Neural cell (in vitro differentiated cells): ENCODE measurements at regions not wholly inside any gene's neighbourhood (a gene's known extent, or its start where the extent isn't known, plus 50 kb on each side); places are given as distances from the start of the nearest gene placed in this dataset.
A peak's percentile ranks its signal among the peaks of the same experiment; 100 is the strongest.

ENCODE experiments used
- H2AFZ ChIP-seq: fragments of 200-600, 300-800 bp; sonication (generic), shearing (Covaris generic); 2 replicates; pipeline ENCODE4 v1.6.0; 2014; ENCODE audit warnings: low read depth, mild to moderate bottlenecking, antibody characterized with exemption, low read length, moderate library complexity
- H3F3A ChIP-seq: fragments of 200-600 bp; shearing (Covaris generic); 2 replicates; pipeline ENCODE4 v1.6.1; 2016; ENCODE audit warnings: mild to moderate bottlenecking, moderate library complexity, mixed read lengths, antibody characterized with exemption, low read length; ENCODE audit not compliant: insufficient read depth, poor library complexity, severe bottlenecking
- H3K27ac ChIP-seq: fragments of 200-600, 300-800 bp; sonication (generic), shearing (Covaris generic); 2 replicates; pipeline ENCODE4 v1.5.1; 2014; ENCODE audit warnings: mild to moderate bottlenecking, low read length, moderate library complexity
- H3K27me3 ChIP-seq: fragments of 300-800, 200-600 bp; sonication (generic), shearing (Covaris generic); 2 replicates; pipeline ENCODE4 v1.6.0; 2014; ENCODE audit warnings: mild to moderate bottlenecking, low read depth, low read length, moderate library complexity; ENCODE audit not compliant: insufficient read depth
- H3K36me3 ChIP-seq: fragments of 300-800, 200-600 bp; sonication (generic), shearing (Covaris generic); 2 replicates; pipeline ENCODE4 v1.5.1; 2014; ENCODE audit warnings: mild to moderate bottlenecking, antibody characterized with exemption, low read length, moderate library complexity; ENCODE audit not compliant: insufficient read depth
- H3K4me2 ChIP-seq: fragments of 300-800, 200-600 bp; sonication (generic), shearing (Covaris generic); 2 replicates; pipeline ENCODE4 v1.6.0; 2014; ENCODE audit warnings: mild to moderate bottlenecking, low read length
- H3K4me3 ChIP-seq: fragments of 300-800, 200-600 bp; sonication (generic), shearing (Covaris generic); 2 replicates; pipeline ENCODE4 v1.5.1; 2014; ENCODE audit warnings: mild to moderate bottlenecking, low read length, moderate library complexity
- H3K79me2 ChIP-seq: fragments of 200-600 bp; shearing (Covaris generic); replicated peaks from 2 replicates; pipeline ENCODE4 v1.6.0; 2014; ENCODE audit warnings: mild to moderate bottlenecking, low read length, moderate library complexity; ENCODE audit not compliant: insufficient read depth
- H3K9ac ChIP-seq: fragments of 300-800, 200-600 bp; sonication (generic), shearing (Covaris generic); 2 replicates; pipeline ENCODE4 v1.6.1; 2016; ENCODE audit warnings: mild to moderate bottlenecking, low read length, mixed read lengths
- H3K9me2 ChIP-seq: fragments of 200-600 bp; shearing (Covaris generic); 2 replicates; pipeline ENCODE4 v1.6.1; 2016; ENCODE audit warnings: mild to moderate bottlenecking, low read length, mixed read lengths; ENCODE audit not compliant: insufficient read depth
- H3K9me3 ChIP-seq: fragments of 200-600, 300-800 bp; sonication (generic), shearing (Covaris generic); 2 replicates; pipeline ENCODE4 v1.6.1; 2016; ENCODE audit warnings: mild to moderate bottlenecking, mixed run types, low read length, moderate library complexity, mixed read lengths
- H4K20me1 ChIP-seq: fragments of 200-600 bp; shearing (Covaris generic); 2 replicates; pipeline ENCODE4 v1.6.1; 2016; ENCODE audit warnings: mild to moderate bottlenecking, mixed run types; ENCODE audit not compliant: insufficient read depth
- CTCF ChIP-seq: fragments of 450-650 bp; IDR thresholded peaks from 2 replicates; pipeline ENCODE4 v1.5.1; 2014; ENCODE audit warnings: antibody characterized with exemption, mild to moderate bottlenecking, moderate library complexity; ENCODE audit not compliant: poor library complexity, severe bottlenecking
- EP300 ChIP-seq: fragments of 450-650 bp; conservative IDR thresholded peaks from 2 replicates; pipeline ENCODE4 v1.6.1; 2014; ENCODE audit warnings: antibody characterized with exemption, mild to moderate bottlenecking, moderate library complexity; ENCODE audit not compliant: poor library complexity, severe bottlenecking
- EZH2 ChIP-seq: fragments of 200-600, 300-800 bp; shearing (Covaris generic), sonication (generic); IDR thresholded peaks from 2 replicates; pipeline ENCODE4 v1.6.1; 2014; ENCODE audit warnings: antibody characterized with exemption, low read length, borderline replicate concordance, mild to moderate bottlenecking; ENCODE audit not compliant: insufficient read depth, poor library complexity, severe bottlenecking
- MXI1 ChIP-seq: fragments of 450-650 bp; conservative IDR thresholded peaks from 2 replicates; pipeline ENCODE4 v1.6.1; 2014; ENCODE audit warnings: antibody characterized with exemption, mild to moderate bottlenecking; ENCODE audit not compliant: poor library complexity, severe bottlenecking
- POLR2AphosphoS5 ChIP-seq: IDR thresholded peaks from 2 replicates; pipeline ENCODE4 v1.6.1; 2012
- RAD21 ChIP-seq: fragments of 450-650 bp; conservative IDR thresholded peaks from 2 replicates; pipeline ENCODE4 v1.6.1; 2014; ENCODE audit warnings: antibody characterized with exemption, mild to moderate bottlenecking, moderate library complexity
- REST ChIP-seq: IDR thresholded peaks from 2 replicates; pipeline ENCODE4 v1.6.1; 2012; ENCODE audit warnings: borderline replicate concordance
- SMC3 ChIP-seq: fragments of 450-650 bp; conservative IDR thresholded peaks from 2 replicates; pipeline ENCODE4 v1.6.1; 2014; ENCODE audit warnings: antibody characterized with exemption, mild to moderate bottlenecking, moderate library complexity; ENCODE audit not compliant: poor library complexity
- TAF1 ChIP-seq: IDR thresholded peaks from 2 replicates; pipeline ENCODE4 v1.6.1; 2012; ENCODE audit warnings: low read depth

GRCh38 chr9:27655441-27655840 is 82.2 kb upstream of the C9orf72 start:
- Histone ChIP-seq H3K27me3 (no peaks in the 10 kb centered on the region), H3K36me3 (no peaks in the 10 kb centered on the region), H3K9me3 (no peaks in the 10 kb centered on the region), H2AFZ (no peak overlapping the region), H3F3A (no peaks in the 10 kb centered on the region), H3K79me2 (no peaks in the 10 kb centered on the region), H4K20me1 (no peaks in the 10 kb centered on the region), H3K9ac (no peak overlapping the region), H3K9me2 (no peaks in the 10 kb centered on the region), H3K4me2 (no peak overlapping the region), H3K4me3 (no peak overlapping the region), H3K27ac (no peak overlapping the region)
- no peak for TF ChIP-seq RAD21
- TF ChIP-seq EZH2 = no peak
- TF ChIP-seq EP300 = no peak
- TF ChIP-seq REST = no peak
- no peak for TF ChIP-seq SMC3
- no peak for TF ChIP-seq MXI1
- TF ChIP-seq TAF1 = no peak
- no peak for TF ChIP-seq CTCF
- no peak for TF ChIP-seq POLR2AphosphoS5

GRCh38 chr9:27659001-27659400 is 85.7 kb upstream of the C9orf72 start:
- TF ChIP-seq POLR2AphosphoS5 = peak; percentile 60
- TF ChIP-seq EZH2 = no peak
- TF ChIP-seq EP300 = peak; percentile 12
- H4K20me1 ChIP-seq = no peaks in the 10 kb centered on the region

GRCh38 chr9:27659571-27659970 is 86.3 kb upstream of the C9orf72 start:
- no peaks in the 10 kb centered on the region for H3F3A ChIP-seq
- H3K27me3 ChIP-seq = no peaks in the 10 kb centered on the region
- H3K4me3 ChIP-seq = no peak overlapping the region
- H4K20me1 ChIP-seq = no peaks in the 10 kb centered on the region
- H3K9ac ChIP-seq = no peak overlapping the region
- H3K36me3 ChIP-seq = no peaks in the 10 kb centered on the region
- H2AFZ ChIP-seq = no peak overlapping the region
- H3K4me2 ChIP-seq = no peak overlapping the region
- H3K9me3 ChIP-seq = no peaks in the 10 kb centered on the region
- TF ChIP-seq POLR2AphosphoS5 (no peak), TAF1 (no peak), SMC3 (no peak), EZH2 (no peak), CTCF (no peak), REST (no peak), MXI1 (no peak), EP300 (no peak), RAD21 (no peak)
- no peaks in the 10 kb centered on the region for H3K79me2 ChIP-seq
- H3K9me2 ChIP-seq = no peaks in the 10 kb centered on the region
- no peak overlapping the region for H3K27ac ChIP-seq

More at GRCh38 chr9:27659001-27659400, 85.7 kb upstream of the C9orf72 start:
- Histone ChIP-seq H3F3A (no peaks in the 10 kb centered on the region), H3K79me2 (no peaks in the 10 kb centered on the region), H3K27ac (no peak overlapping the region), H2AFZ (no peak overlapping the region), H3K36me3 (no peaks in the 10 kb centered on the region), H3K4me3 (no peak overlapping the region), H3K9ac (no peak overlapping the region), H3K27me3 (no peaks in the 10 kb centered on the region), H3K9me2 (no peaks in the 10 kb centered on the region), H3K4me2 (no peak overlapping the region), H3K9me3 (no peaks in the 10 kb centered on the region)
